Esophagus muscularis mucosa (tissue), 3 donors: ENCODE measurements at regions not wholly inside any gene's neighbourhood (a gene's known extent, or its start where the extent isn't known, plus 50 kb on each side); places are given as distances from the start of the nearest gene placed in this dataset.

Experiments
- POLR2A ChIP-seq: fragments of 450-650 bp; IDR thresholded peaks from one replicate; pipeline ENCODE4 v1.6.1; 2017; ENCODE audit warnings: antibody characterized with exemption, moderate library complexity, mild to moderate bottlenecking, low read depth
- TF ChIP-seq, protein P1 (sequence below), 3 experiments: fragments of 200-600 bp in 2 of 3; fragments of 450-650 bp in 1 of 3; sonication (generic) in 2 of 3; IDR thresholded peaks; one replicate each; pipeline ENCODE4 v1.5.1; 2017 to 2019; ENCODE audit warnings: antibody characterized with exemption in 3 of 3, mild to moderate bottlenecking in 2 of 3, moderate library complexity in 1 of 3

DNA sequence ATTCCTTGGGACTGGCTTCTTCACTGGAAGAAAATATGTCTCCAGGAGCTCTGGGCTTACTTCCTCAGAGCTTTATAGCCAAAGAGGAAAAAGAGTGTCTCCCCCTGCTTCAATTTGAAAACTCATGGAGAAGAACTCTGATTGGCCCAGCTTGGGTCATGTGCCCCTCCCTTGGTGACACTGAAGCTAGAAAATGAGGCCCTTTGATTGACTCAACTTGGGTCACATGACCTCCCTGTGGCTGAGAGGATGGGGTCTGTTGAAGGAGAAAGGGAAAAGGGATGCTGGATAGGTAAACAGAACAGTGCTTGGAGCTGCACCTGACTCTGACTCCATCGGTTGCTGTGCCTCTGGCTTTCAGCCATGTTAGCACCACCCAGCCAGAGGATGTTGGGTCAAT, 70.6 kb upstream of the KSR1 start:
- TF ChIP-seq, protein P1, sequence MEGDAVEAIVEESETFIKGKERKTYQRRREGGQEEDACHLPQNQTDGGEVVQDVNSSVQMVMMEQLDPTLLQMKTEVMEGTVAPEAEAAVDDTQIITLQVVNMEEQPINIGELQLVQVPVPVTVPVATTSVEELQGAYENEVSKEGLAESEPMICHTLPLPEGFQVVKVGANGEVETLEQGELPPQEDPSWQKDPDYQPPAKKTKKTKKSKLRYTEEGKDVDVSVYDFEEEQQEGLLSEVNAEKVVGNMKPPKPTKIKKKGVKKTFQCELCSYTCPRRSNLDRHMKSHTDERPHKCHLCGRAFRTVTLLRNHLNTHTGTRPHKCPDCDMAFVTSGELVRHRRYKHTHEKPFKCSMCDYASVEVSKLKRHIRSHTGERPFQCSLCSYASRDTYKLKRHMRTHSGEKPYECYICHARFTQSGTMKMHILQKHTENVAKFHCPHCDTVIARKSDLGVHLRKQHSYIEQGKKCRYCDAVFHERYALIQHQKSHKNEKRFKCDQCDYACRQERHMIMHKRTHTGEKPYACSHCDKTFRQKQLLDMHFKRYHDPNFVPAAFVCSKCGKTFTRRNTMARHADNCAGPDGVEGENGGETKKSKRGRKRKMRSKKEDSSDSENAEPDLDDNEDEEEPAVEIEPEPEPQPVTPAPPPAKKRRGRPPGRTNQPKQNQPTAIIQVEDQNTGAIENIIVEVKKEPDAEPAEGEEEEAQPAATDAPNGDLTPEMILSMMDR (IDR thresholded peaks at IDR 0.05) = no peak
- TF ChIP-seq POLR2A = no peak
